GM12874 (cell line): ENCODE measurements at regions not wholly inside any gene's neighbourhood (a gene's known extent, or its start where the extent isn't known, plus 50 kb on each side); places are given as distances from the start of the nearest gene placed in this dataset.

ENCODE experiments used
- CTCF ChIP-seq: IDR thresholded peaks from 2 replicates; pipeline ENCODE4 v1.5.1; 2011; ENCODE audit warnings: low read depth, mild to moderate bottlenecking, control low read depth, low read length, moderate library complexity; ENCODE audit not compliant: insufficient read depth

- no peak for TF ChIP-seq CTCF
Observed at GRCh38 chr4:18816228-18816895, 794.8 kb upstream of the LCORL start.

- no peak for TF ChIP-seq CTCF
Observed at GRCh38 chr4:18815779-18816173, 794.2 kb upstream of the LCORL start.

- TF ChIP-seq CTCF: no peak
Observed at GRCh38 chr4:18815081-18815778, 793.7 kb upstream of the LCORL start.

GRCh38 chr4:18813771-18814170, 792.2 kb upstream of the LCORL start:
- no peak for TF ChIP-seq CTCF

GRCh38 chr4:18813055-18813454, 791.5 kb upstream of the LCORL start:
- TF ChIP-seq CTCF: no peak

- TF ChIP-seq CTCF: no peak
Observed at GRCh38 chr4:18803781-18804180, 782.2 kb upstream of the LCORL start.

GRCh38 chr4:18798123-18798522, 776.6 kb upstream of the LCORL start:
- TF ChIP-seq CTCF: no peak
